H4 (cell line): ENCODE measurements at regions not wholly inside any gene's neighbourhood (a gene's known extent, or its start where the extent isn't known, plus 50 kb on each side); places are given as distances from the start of the nearest gene placed in this dataset.

Source experiments
- DNase-seq: peaks from one replicate; pipeline ENCODE4 v3.0.0-alpha.2; 2015; ENCODE audit warnings: low spot score

DNA sequence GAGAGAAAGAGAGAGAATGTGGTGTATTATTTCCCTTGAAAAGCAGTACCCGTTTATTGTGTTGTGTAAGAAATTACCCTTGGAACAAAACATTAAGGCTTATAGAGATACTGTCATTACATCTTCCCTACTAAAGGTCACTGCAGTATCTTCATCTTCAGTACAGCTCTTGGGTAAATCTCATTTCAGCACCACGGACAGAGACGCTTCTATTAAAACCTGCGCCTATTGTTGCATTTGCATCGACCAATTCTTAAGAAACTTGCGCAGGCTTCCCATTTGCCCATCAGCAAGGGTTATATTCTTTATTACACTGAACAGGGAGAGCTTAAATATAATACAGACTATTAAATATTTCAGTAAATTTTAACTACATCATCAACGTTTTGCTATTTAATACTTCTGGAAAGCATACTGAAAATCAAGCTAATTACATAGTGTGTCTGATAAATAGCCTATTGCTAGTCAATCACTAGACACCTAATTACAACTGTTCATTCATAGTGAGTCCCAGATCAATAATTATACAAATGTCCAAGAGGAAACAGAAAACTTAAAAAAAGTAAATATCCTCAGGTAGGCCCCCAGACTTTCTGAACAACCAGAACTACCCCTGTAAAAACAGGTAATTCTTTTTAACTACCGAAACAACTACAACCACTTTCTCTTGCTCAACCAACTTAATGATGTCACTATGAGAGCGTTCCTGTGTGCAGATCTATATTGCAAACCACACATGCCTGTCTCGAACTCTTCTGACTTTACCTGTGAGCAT is 350.6 kb downstream of the LIG4 start:
- peak; percentile 36 for DNase-seq

GRCh38 chr13:107860284-107860683 is 355.1 kb downstream of the LIG4 start:
- no peak for DNase-seq

GRCh38 chr13:107854880-107855279 is 360.5 kb downstream of the LIG4 start:
- no peak for DNase-seq

DNA sequence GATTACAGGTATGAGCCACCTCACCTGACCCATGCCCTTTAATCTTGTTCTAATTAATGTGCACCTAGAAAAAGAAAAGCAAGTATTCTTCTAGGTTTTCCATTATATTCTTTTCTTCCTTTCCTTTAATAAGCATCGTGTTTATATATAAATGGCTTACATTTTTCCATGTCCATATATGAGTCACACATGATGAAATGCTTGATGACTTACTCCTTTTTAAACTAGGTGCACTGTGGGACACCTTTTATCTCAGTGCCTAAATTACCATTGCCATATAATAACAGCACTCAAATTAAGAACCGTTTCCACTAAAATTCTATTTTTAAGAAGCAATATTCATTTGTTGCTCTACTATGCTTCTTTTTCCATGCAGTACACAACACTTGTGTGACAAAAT is 363.3 kb downstream of the LIG4 start:
- DNase-seq, result peak; percentile 6

- DNase-seq, result no peak
Measured at GRCh38 chr13:107851670-107852069, 363.7 kb downstream of the LIG4 start.

GRCh38 chr13:107847406-107847805 is 367.9 kb downstream of the LIG4 start:
- DNase-seq, result no peak

- DNase-seq, result no peak
Measured at GRCh38 chr13:107846642-107847041, 368.7 kb downstream of the LIG4 start.

GRCh38 chr13:107845911-107846310 is 369.4 kb downstream of the LIG4 start:
- DNase-seq, result no peak

- no peak for DNase-seq
Measured at GRCh38 chr13:107843681-107844080, 371.7 kb downstream of the LIG4 start.

- no peak for DNase-seq
Measured at GRCh38 chr13:107843281-107843680, 372.1 kb downstream of the LIG4 start.

DNA sequence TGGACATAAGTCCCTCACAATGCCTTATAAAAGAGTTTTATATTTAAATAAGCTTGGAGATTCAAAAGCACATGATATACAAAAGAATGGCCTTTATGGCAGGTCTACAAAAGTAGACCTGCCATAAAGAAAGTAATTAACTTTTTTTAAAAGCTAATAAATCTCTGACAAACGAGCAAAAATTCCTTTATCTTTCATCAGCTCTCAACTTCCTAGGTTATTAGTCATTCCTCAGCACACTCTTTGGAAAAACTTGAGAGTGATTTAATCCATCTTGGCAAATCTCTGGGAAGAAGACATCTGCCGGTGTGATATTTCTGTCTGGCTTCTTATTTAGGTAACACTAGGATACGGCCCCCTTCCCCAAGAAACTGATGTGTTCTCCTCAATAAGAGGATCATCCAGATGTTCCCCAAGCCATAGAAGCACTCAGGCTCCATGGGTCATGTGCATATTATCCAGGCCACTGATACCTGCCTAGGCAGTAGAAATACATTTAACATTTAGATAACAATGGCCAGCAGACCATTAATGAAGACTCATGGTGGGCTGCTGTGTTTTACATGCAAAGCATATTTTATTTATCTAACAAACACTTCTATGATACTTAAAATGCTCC is 372.7 kb downstream of the LIG4 start:
- DNase-seq, result no peak

GRCh38 chr13:107838588-107839161 is 376.7 kb downstream of the LIG4 start:
- no peak for DNase-seq

DNA sequence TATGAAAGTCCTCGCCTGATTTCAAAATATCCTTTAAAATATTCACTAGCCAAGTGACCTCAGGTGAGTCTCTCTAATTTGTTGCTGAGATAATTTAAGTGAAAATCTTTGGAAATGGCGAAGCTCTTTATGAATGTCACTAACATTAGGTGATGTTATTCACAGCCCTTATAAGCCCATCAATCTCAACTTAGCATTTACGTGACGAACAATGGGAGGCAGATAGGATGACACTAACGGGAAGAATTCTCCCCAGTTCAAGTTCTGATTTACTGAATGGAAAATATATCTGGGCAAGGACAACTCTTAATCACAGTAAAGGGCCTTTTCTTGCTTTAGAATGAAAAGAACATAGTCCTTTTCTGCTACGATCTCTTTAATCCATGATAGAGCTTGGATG is 378.7 kb downstream of the LIG4 start:
- DNase-seq, result no peak

DNA sequence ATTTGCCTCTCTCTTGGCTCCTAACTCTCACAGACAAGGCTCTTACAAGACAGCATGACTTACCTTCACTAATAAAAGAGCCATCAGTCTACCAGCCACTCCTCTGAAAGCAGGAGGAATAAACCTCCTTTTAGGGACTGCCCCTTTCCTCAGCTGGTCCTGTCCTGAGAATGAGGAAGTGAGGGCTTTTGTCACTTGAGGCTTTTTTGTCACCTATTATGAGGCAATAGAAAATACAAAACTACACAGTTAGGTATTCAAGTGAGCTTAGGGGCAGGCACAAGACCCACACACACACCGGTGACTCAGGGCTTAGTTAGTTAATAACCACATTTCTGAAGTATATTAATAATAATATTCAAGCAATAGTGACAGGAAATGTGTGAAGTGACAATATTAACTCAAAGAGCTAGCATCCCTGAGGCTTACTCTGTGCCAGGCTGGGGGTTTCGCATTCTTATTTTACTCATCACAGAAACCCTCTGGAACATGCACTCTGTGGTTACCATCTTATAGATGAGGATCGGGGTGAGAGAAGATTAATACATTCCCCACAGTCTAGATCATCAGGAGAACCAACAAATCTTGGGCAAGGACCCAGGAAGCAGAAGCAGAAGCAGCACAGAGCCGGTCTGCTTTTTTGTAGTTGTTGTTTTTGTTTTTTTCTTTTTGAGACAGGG is 379.9 kb downstream of the LIG4 start:
- peak; percentile 10 for DNase-seq

DNA sequence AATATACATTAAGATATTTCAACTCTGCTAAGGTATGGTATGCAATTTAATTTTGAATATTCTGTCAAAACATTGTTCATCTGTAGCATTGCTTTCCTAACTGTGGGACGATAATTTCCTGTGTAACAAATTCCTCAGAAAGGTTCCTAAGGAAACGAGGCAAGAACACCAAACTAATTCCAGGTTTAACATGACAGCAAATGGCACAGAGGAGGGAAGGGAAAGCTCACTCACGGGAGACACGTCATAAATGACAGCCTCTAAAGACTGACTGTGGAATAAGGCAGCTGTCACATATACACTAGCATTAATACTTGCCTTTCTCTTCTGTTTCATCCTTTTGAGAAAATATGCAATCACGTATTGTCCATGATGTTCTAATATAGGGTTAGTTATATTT is 380.6 kb downstream of the LIG4 start:
- no peak for DNase-seq

DNA sequence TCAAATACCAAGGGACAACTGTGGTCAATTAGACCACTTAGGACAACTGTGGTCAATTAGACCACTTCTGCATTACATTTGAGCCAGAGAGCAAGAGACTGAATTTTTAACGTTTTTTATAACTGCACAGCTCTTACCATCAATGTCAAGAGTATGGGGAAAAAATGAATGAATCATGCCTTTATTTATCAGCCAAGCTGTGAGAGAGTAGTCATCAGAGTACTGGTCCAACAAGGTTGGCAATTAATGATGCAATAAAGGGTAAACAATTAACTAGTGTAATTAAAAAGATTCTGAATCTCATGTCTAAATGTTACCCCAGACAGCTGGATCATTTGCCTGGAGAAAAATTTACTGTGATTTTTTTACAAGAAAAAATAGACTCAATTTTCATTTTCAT is 381.1 kb downstream of the LIG4 start:
- no peak for DNase-seq

- DNase-seq, result no peak
Measured at GRCh38 chr13:107832500-107833100, 382.7 kb downstream of the LIG4 start.

DNA sequence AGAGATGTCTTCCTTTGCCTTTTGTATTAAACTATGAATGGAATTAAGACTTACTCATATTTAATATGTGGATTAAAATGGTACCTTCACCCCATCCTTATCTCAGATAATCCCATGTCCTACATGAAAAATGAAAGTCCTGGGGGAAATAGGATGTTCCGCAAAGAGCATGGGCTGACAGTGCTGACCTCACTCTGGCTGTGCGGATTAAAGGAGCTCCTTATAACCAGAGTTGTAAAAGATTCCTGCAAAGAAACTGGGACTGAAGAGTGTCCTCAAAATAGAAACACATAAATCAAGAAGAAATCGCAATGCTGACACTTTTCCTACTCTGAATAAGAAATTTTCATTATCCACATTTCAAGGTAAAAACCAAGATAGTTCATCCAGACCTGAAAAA is 384.5 kb downstream of the LIG4 start:
- DNase-seq, result no peak

DNA sequence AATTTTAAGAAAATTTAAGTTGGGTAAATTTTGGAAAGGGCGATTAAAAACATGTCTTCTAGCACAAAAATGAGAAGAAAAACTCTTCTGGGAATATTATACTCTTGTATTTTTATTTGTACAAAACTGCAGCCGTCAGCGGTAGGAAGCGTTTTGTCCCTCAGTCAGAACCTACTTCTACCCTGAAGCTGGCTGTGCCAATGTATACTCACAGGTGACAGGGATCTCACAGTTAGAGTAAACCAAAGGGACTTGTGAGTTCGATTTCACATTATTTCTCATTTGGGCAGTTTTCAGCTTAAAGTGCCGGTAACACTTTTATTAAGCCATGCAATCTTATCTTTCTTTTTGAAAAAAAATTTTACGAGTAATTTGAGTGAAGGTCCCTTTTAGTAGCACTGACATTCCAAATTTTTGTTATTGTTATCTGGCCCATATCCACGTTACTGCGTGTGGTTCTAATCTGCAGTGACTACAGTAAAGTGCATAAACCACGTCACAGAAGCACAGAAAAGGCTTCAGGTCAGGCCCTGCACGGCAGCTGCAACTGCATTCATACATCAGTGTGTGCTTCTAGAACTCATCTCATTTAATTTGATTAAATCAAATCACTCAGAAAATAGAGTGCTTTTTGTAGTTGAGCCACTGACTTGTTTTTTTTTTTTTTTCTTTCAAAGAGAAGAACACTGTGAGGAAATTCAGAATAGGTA is 387.3 kb downstream of the LIG4 start:
- no peak for DNase-seq

- DNase-seq, result no peak
Measured at GRCh38 chr13:107824635-107825034, 390.7 kb downstream of the LIG4 start.

GRCh38 chr13:107822006-107822405 is 393.3 kb downstream of the LIG4 start:
- no peak for DNase-seq

DNA sequence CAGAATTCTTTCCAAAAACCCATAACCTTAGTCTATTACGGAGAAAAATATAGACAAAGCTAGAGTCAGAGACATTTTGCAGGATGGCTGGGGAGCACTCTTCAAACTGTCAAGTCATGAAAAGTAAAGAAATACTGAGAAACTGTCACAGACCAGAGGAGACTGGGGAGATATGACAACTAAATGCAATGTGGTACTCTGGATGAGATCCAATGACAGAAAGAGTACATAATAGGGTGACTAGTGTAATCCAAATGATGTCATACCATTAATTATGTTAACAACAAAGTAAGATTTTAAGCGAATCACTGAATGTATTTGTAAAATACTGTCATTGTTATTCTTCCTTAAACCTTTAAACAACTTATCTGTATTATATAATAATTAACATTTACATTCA is 393.8 kb downstream of the LIG4 start:
- DNase-seq, result no peak
